ENCODE measurements at regions not wholly inside any gene's neighbourhood (a gene's known extent, or its start where the extent isn't known, plus 50 kb on each side); places are given as distances from the start of the nearest gene placed in this dataset.
"Not testable (repeated sequence)": the region's sequence is repeated elsewhere in the genome, so short reads cannot be mapped to it uniquely, and the experiment has no call there.

DNA sequence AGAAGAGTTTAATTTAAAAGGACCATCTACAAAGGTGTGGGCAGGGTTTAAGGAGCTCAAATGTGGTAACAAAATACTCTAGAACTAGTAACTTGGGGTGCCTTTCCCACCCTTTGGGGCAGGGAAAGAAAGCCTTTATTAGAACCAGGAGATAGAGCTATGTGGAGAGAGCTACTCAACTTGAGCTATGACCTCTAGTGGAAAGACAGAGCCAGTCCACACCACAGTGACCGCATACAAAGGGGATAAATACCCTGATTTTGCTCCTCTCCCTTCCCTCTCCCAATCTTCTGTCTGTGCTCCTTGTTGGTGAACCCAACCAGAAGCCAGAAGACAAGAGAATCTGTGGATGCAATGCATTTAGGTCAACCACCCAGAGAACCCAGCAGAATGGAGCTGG, 54.4 kb upstream of the JAK1 start:
- intact Hi-C loops (cut with DNase I, micrococcal nuclease), result no loop called here
- Histone ChIP-seq H3K9me3 (no peaks in the 10 kb centered on the region), H3K4me3 (no peak overlapping the region), H3K4me1 (ENCODE audit: low read depth) (no peaks in the 10 kb centered on the region), H3K36me3 (ENCODE audit: low read depth) (no peaks in the 10 kb centered on the region)
- ATAC-seq (peak; percentile 36), DNase-seq (no peak)
- TF ChIP-seq, protein P1, sequence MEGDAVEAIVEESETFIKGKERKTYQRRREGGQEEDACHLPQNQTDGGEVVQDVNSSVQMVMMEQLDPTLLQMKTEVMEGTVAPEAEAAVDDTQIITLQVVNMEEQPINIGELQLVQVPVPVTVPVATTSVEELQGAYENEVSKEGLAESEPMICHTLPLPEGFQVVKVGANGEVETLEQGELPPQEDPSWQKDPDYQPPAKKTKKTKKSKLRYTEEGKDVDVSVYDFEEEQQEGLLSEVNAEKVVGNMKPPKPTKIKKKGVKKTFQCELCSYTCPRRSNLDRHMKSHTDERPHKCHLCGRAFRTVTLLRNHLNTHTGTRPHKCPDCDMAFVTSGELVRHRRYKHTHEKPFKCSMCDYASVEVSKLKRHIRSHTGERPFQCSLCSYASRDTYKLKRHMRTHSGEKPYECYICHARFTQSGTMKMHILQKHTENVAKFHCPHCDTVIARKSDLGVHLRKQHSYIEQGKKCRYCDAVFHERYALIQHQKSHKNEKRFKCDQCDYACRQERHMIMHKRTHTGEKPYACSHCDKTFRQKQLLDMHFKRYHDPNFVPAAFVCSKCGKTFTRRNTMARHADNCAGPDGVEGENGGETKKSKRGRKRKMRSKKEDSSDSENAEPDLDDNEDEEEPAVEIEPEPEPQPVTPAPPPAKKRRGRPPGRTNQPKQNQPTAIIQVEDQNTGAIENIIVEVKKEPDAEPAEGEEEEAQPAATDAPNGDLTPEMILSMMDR (IDR thresholded peaks at IDR 0.05), result no peak

DNA sequence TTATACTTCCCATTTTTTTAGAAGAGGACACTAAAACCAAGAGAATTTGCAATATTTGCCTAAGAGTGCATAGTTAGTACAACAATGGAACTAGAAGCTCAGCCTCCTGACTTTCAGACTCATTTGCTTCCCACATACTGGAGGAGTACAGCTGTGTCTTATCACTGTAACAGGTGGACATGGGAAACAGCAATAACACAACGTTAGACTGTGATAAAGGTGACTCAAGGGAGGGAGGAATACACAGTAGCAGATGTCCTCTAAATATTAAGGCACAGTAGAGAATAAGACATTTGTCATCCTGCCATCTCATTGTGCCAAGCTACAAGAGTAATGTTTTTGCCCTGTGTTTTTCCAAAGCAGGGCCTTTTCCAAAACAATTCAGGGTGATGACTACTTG, 55.4 kb upstream of the JAK1 start:
- Histone ChIP-seq H3K36me3 (ENCODE audit: low read depth) (no peaks in the 10 kb centered on the region), H3K9me3 (no peaks in the 10 kb centered on the region), H3K4me3 (no peak overlapping the region), H3K4me1 (ENCODE audit: low read depth) (peaks cover 10% of the 10 kb centered on the region)
- ATAC-seq (peak; percentile 73), DNase-seq (no peak)
- intact Hi-C loops (cut with DNase I, micrococcal nuclease), result no loop called here
- TF ChIP-seq, protein P1 (IDR thresholded peaks at IDR 0.05), result no peak

DNA sequence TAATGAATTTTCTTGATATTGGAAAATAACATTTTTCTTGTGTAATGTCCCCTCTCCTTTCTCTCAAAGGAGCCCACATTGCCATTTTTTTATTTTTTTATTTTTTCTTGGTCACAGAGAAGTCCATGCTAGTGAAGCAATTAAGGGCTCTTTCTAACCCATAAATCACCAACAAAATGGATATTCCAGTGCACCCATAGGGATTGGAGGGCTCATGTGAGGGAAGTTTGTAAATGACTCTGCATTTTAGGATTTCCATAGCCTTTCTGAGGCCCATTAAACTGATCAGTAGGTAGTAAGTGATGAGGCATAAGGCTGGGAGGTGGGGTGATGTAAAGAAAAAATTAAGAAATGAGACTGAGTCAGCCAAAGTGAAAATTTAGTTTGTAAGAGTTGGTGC, 55.9 kb upstream of the JAK1 start:
- H3K4me1 ChIP-seq (ENCODE audit: low read depth), result peaks cover 14% of the 10 kb centered on the region
- intact Hi-C loops (cut with DNase I, micrococcal nuclease), result no loop called here
- H3K4me3 ChIP-seq, result no peak overlapping the region
- H3K36me3 ChIP-seq (ENCODE audit: low read depth), result no peaks in the 10 kb centered on the region
- H3K9me3 ChIP-seq, result no peaks in the 10 kb centered on the region
- DNase-seq (no peak), ATAC-seq (no peak)
- TF ChIP-seq, protein P1 (IDR thresholded peaks at IDR 0.05), result no peak

DNA sequence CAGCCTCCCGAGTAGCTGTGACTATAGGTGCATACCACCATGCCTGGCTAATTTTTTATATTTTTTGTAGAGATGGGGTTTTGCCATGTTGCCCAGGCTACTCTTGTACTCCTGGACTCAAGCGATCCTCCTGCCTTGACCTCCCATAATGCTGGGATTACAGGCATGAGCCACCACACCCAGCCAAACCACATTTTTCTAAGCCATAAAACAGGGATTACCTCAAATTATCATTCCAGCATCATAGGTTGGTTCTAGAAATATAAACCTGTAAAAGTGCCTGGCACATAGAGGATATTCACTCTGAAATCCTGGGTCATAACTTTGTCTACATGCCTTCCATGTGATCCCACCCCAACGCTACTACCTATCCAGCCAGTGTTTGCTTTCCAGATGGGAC, 59.4 kb upstream of the JAK1 start:
- H3K36me3 ChIP-seq (ENCODE audit: low read depth), result no peaks in the 10 kb centered on the region
- DNase-seq (peak in 1 of 3 donors; percentile 25), ATAC-seq (peak; percentile 64)
- H3K9me3 ChIP-seq, result no peaks in the 10 kb centered on the region
- intact Hi-C loops (cut with DNase I, micrococcal nuclease), result no loop called here
- no peak overlapping the region for H3K4me3 ChIP-seq
- TF ChIP-seq, protein P1 (IDR thresholded peaks at IDR 0.05), result no peak
- H3K4me1 ChIP-seq (ENCODE audit: low read depth), result peaks cover 14% of the 10 kb centered on the region

DNA sequence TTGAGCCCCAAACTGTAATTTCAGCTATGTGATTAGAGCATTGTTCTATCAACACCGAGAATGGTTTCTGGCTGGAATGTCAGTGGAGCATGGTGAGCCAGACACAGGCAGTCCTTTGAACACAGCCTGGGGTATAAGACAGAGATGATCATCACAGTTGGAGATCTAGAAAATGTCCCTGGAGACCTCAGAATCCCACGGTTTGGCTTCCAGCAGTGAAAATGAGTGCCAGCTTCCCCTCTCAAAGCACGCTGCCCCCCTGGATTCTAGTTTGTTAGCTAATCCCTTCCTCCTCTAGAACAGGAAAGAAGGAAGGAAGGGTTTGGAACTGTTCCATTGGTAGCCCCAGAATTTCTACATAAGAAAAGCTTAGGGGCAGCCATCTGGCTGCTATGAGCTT, 59.9 kb upstream of the JAK1 start:
- DNase-seq (no peak), ATAC-seq (no peak)
- TF ChIP-seq, protein P1 (IDR thresholded peaks at IDR 0.05), result no peak
- Histone ChIP-seq H3K4me1 (ENCODE audit: low read depth) (peaks cover 14% of the 10 kb centered on the region), H3K36me3 (ENCODE audit: low read depth) (no peaks in the 10 kb centered on the region), H3K4me3 (no peak overlapping the region), H3K9me3 (no peaks in the 10 kb centered on the region)
- intact Hi-C loops (cut with DNase I, micrococcal nuclease), result no loop called here

DNA sequence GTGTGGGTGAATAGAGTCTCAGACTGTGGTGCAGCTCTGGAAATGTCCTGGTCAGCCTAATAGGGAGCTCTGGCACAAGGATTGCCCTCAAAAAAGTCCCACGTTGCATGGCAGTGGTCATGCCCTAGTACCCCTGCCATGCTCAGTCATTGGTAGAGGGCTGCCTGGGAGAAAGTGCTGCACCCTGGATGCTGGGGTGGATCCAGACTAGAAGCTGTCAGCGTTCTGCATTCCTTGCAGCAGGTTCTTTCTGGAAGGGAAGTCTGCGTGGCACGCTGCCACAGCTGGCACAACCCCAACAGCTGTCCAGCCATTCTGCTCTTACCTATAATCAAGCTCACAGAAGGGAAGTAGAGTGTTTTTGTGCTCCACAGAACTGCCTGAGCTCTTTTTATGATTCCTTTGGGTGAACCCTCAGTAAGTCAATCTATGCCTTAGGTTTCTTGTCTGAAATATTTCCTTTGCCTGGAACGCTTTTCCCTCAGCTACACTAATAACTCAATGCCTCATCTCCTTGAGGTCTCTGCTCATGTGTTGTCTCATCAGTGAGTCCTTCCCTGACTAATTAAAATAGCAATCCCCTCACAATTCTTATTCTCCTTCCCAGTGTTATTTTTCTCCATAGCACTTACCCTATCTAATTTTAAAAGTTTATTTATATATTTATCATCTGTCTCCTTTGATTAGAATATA, 61.5 kb upstream of the JAK1 start:
- DNase-seq (peak; percentile 75 to 86 (median 81)), ATAC-seq (peak; percentile 83)
- TF ChIP-seq, protein P1 (IDR thresholded peaks at IDR 0.05), result no peak
- H3K4me1 ChIP-seq (ENCODE audit: low read depth), result peaks cover 14% of the 10 kb centered on the region
- no peak overlapping the region for H3K4me3 ChIP-seq
- intact Hi-C loops (cut with DNase I, micrococcal nuclease), result no loop called here
- no peaks in the 10 kb centered on the region for H3K36me3 ChIP-seq (ENCODE audit: low read depth)
- no peaks in the 10 kb centered on the region for H3K9me3 ChIP-seq

DNA sequence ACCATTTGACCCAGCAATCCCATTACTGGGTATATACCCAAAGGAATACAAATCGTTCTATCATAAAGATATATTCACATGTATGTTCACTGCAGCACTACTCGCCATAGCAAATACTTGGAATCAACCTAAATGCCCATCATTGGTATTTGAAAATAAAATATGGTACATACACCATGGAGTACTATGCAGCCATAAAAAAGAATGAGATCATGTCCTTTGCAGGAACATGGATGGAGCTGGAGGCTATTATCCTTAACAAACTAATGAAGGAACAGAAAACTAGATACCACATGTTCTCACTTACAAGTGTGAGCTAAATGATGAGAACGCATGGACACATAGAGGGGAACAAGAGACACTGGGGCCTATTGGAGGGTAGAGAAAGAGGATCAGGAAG, 63.1 kb upstream of the JAK1 start:
- H3K4me3 ChIP-seq; intact Hi-C loops (cut with DNase I, micrococcal nuclease); DNase-seq; ATAC-seq; H3K36me3 ChIP-seq (ENCODE audit: low read depth); H3K9me3 ChIP-seq: not testable (repeated sequence)
- peaks cover 14% of the 10 kb centered on the region for H3K4me1 ChIP-seq (ENCODE audit: low read depth)

DNA sequence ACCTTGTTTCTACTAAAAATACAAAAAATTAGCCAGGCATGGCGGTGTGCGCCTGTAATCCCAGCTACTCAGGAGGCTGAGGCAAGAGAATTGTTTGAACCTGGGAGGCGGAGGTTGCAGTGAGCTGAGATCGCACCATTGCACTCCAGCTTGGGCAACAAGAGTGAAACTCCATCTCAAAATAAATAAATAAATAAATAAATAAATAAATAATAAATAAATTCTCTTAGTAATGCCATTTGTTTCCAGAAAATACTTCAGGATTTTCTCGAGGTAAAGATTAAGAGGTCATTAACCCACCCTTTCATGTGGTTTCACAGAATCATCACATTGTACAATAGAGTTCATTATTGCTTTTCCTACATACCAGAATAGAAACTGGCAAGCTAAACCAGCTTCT, 68.5 kb upstream of the JAK1 start:
- DNase-seq; H3K36me3 ChIP-seq (ENCODE audit: low read depth); H3K9me3 ChIP-seq; ATAC-seq; H3K4me3 ChIP-seq; H3K4me1 ChIP-seq (ENCODE audit: low read depth); intact Hi-C loops (cut with DNase I, micrococcal nuclease): not testable (repeated sequence)
